K562 (cell line): ENCODE measurements at regions not wholly inside any gene's neighbourhood (a gene's known extent, or its start where the extent isn't known, plus 50 kb on each side); places are given as distances from the start of the nearest gene placed in this dataset.

Experiments
- ATAC-seq: fragments of 200-7000 bp; cut with Tn5 transposase; 3 replicates; pipeline ENCODE4 v1.9.1; 2020; ENCODE audit warnings: moderate library complexity
- BruUV-seq: library from RNA; stranded (reverse); fragments of 400-500 nt; replicated peaks from 2 replicates; lab custom pipeline; 2021; lab: Mats Ljungman, UMichigan
- CTCF ChIA-PET: fragments of 300-600 bp; formaldehyde crosslinking; extraction: SDS; loops from one replicate; lab custom pipeline; 2021; ENCODE audit warnings: low intra/inter-chr PET ratio; lab: Yijun Ruan, JAX
- POLR2A ChIA-PET: fragments of 300-600, 350-650 bp; sonication (Branson Sonifier 250); formaldehyde crosslinking; extraction: SDS; loops from one replicate; lab custom pipeline; 2021; ENCODE audit warnings: antibody characterized with exemption, inconsistent platforms; lab: Yijun Ruan, JAX
- DNase-seq, 4 experiments: peaks; one replicate each; pipeline versions ENCODE4 v3.0.0 to v3.0.0-alpha.2; 2011 to 2018; ENCODE audit warnings: low spot score in 3 of 4, mixed read lengths in 3 of 4; ENCODE audit errors: extremely low read depth in 1 of 4
- FAIRE-seq: peaks from 2 replicates; lab custom pipeline; 2011; peaks lifted over from hg19 to GRCh38; lab: Jason Lieb, UNC
- H2AFZ ChIP-seq: 2 replicates; pipeline ENCODE4 v1.6.0; 2011; ENCODE audit warnings: low read depth, low read length, control low read depth, inconsistent platforms
- H3K27ac ChIP-seq: fragments of 200-600 bp; 3 replicates; pipeline ENCODE4 v1.8.0; 2011; ENCODE audit warnings: low read depth, mild to moderate bottlenecking, control low read depth, inconsistent platforms, low read length, moderate library complexity, mixed read lengths; ENCODE audit errors: extremely low read depth
- H3K27me3 ChIP-seq, 2 experiments: fragments of 300-600 bp in 1 of 2; 2 replicates in 1 of 2; 3 replicates in 1 of 2; pipeline versions ENCODE4 v1.6.0 to v1.8.0; 2011; ENCODE audit warnings: inconsistent platforms in 2 of 2, low read length in 2 of 2, mild to moderate bottlenecking in 1 of 2, mixed read lengths in 1 of 2, moderate library complexity in 1 of 2; ENCODE audit not compliant: control insufficient read depth in 2 of 2, insufficient read depth in 2 of 2
- H3K36me3 ChIP-seq: fragments of 300-600 bp; 3 replicates; pipeline ENCODE4 v1.8.0; 2011; ENCODE audit warnings: mild to moderate bottlenecking, low read length, inconsistent platforms; ENCODE audit not compliant: control insufficient read depth, insufficient read depth
- H3K4me1 ChIP-seq, 2 experiments: fragments of 200-600 bp in 1 of 2; replicated peaks in 1 of 2; 2 replicates in 1 of 2; 3 replicates in 1 of 2; pipeline versions ENCODE4 v1.5.1 to v1.8.0; 2011; ENCODE audit warnings: inconsistent platforms in 2 of 2, low read length in 2 of 2, mild to moderate bottlenecking in 1 of 2, mixed read lengths in 1 of 2, moderate library complexity in 1 of 2; ENCODE audit not compliant: control insufficient read depth in 2 of 2, insufficient read depth in 2 of 2
- H3K4me2 ChIP-seq: 2 replicates; pipeline ENCODE4 v1.6.1; 2011; ENCODE audit warnings: low read length, control low read depth, inconsistent platforms, mixed read lengths; ENCODE audit not compliant: insufficient read depth
- H3K4me3 ChIP-seq: fragments of 200-600 bp; sonication (generic), shearing (Covaris generic); 2 replicates; pipeline ENCODE4 v1.5.1; 2016; ENCODE audit warnings: control low read depth, inconsistent platforms
- H3K79me2 ChIP-seq: fragments of 200-600 bp; 3 replicates; pipeline ENCODE4 v1.8.0; 2011; ENCODE audit warnings: low read length, inconsistent platforms; ENCODE audit not compliant: control insufficient read depth, insufficient read depth
- H3K9ac ChIP-seq, 2 experiments: 2 replicates each; pipeline versions ENCODE4 v1.6.0 to v1.6.1; 2011; ENCODE audit warnings: low read depth in 2 of 2, low read length in 2 of 2, control low read depth in 1 of 2, inconsistent platforms in 1 of 2, mild to moderate bottlenecking in 1 of 2, mixed read lengths in 1 of 2; ENCODE audit not compliant: insufficient read depth in 1 of 2
- H3K9me1 ChIP-seq: one replicate; pipeline ENCODE4 v1.6.0; 2011; ENCODE audit warnings: inconsistent platforms, mild to moderate bottlenecking, low read length, moderate library complexity; ENCODE audit not compliant: control insufficient read depth, insufficient read depth
- H3K9me3 ChIP-seq: replicated peaks from 2 replicates; pipeline ENCODE4 v1.5.1; 2011; ENCODE audit warnings: low read depth, low read length, inconsistent platforms; ENCODE audit not compliant: control insufficient read depth, insufficient read depth
- H4K20me1 ChIP-seq: replicated peaks from 2 replicates; pipeline ENCODE4 v1.6.1; 2011; ENCODE audit warnings: low read length, inconsistent platforms, mixed read lengths; ENCODE audit not compliant: control insufficient read depth, insufficient read depth
- BCL6 ChIP-seq: fragments of 250-450 bp; sonication (Bioruptor Pico); IDR thresholded peaks from 2 replicates; pipeline ENCODE4 v1.4.0; 2020
- CBFB ChIP-seq: sonication (generic); formaldehyde crosslinking; IDR thresholded peaks from 2 replicates; pipeline ENCODE4 v1.4.0; 2020; ENCODE audit warnings: mild to moderate bottlenecking, missing genetic modification reagents
- DDX20 ChIP-seq: fragments of 450-650 bp; IDR thresholded peaks from 2 replicates; pipeline ENCODE4 v1.6.1; 2016; ENCODE audit warnings: missing genetic modification characterization, low read depth, mild to moderate bottlenecking, missing compliant biosample characterization, moderate library complexity
- GABPA ChIP-seq: fragments of 200-800 bp; sonication (Bioruptor generic); conservative IDR thresholded peaks from 2 replicates; pipeline ENCODE4 v1.6.1; 2016; ENCODE audit warnings: low read depth, missing genetic modification characterization, missing compliant biosample characterization
- HDGF ChIP-seq: fragments of 450-650 bp; IDR thresholded peaks from 2 replicates; pipeline ENCODE4 v1.6.1; 2016
- KAT2B ChIP-seq: IDR thresholded peaks from one replicate; pipeline ENCODE4 v1.6.1; 2012; ENCODE audit warnings: low read depth, mild to moderate bottlenecking, control low read depth, inconsistent platforms, low read length, moderate library complexity
- NCOA4 ChIP-seq: fragments of 450-650 bp; IDR thresholded peaks from 2 replicates; pipeline ENCODE4 v1.6.1; 2018; ENCODE audit warnings: mild to moderate bottlenecking; ENCODE audit not compliant: partially characterized antibody
- TAL1 ChIP-seq: fragments of 450-650 bp; IDR thresholded peaks from 2 replicates; pipeline ENCODE4 v1.6.1; 2016; ENCODE audit warnings: mild to moderate bottlenecking
- XRCC4 ChIP-seq: IDR thresholded peaks from one replicate; pipeline ENCODE4 v1.6.1; 2011; ENCODE audit not compliant: insufficient read depth, insufficient read length; ENCODE audit errors: extremely low read depth
- ZBTB7A ChIP-seq: IDR thresholded peaks from 2 replicates; pipeline ENCODE4 v1.6.1; 2011; ENCODE audit warnings: low read depth, mild to moderate bottlenecking, low read length, moderate library complexity, borderline replicate concordance; ENCODE audit not compliant: control insufficient read depth
- ZEB2 ChIP-seq: fragments of 450-650 bp; IDR thresholded peaks from 2 replicates; pipeline ENCODE4 v1.6.1; 2016
- ZFP1 ChIP-seq: fragments of 450-650 bp; formaldehyde crosslinking; IDR thresholded peaks from 2 replicates; pipeline ENCODE4 v1.4.0; 2020; ENCODE audit warnings: mild to moderate bottlenecking, mixed read lengths
- ZNF124 ChIP-seq: sonication (generic); formaldehyde crosslinking; IDR thresholded peaks from 2 replicates; pipeline ENCODE4 v1.8.1; 2022; ENCODE audit warnings: missing genetic modification reagents
- ZNF197 ChIP-seq: fragments of 200-800 bp; sonication (Bioruptor generic); IDR thresholded peaks from 2 replicates; pipeline ENCODE4 v1.6.1; 2016; ENCODE audit warnings: low read depth, missing genetic modification characterization, missing compliant biosample characterization
- ZNF23 ChIP-seq: fragments of 250-450 bp; sonication (Bioruptor Pico); IDR thresholded peaks from 2 replicates; pipeline ENCODE4 v1.4.0; 2020; ENCODE audit warnings: mild to moderate bottlenecking
- ZNF41 ChIP-seq: fragments of 250-450 bp; sonication (Bioruptor Pico); conservative IDR thresholded peaks from 2 replicates; pipeline ENCODE4 v1.4.0; 2020; ENCODE audit warnings: mild to moderate bottlenecking
- ZNF551 ChIP-seq: fragments of 250-450 bp; sonication (Bioruptor Pico); IDR thresholded peaks from 2 replicates; pipeline ENCODE4 v1.5.0; 2021; ENCODE audit warnings: mild to moderate bottlenecking, moderate library complexity
- WGBS: fragments of 100-300 bp; shearing (Covaris generic); methylation state at CpG from one replicate; pipeline ENCODE4 v1.1.6; 2016; ENCODE audit warnings: low coverage, mixed read lengths; ENCODE audit not compliant: insufficient coverage; ENCODE audit errors: missing lambda C conversion rate; 5-methylcytosine and 5-hydroxymethylcytosine counted together
- in situ Hi-C: fragments of 300-500 bp; cut with MboI; formaldehyde crosslinking; loops from 4 replicates; pipeline ENCODE4 v1.15.0; 2018; ENCODE audit warnings: inconsistent platforms, mixed read lengths
- intact Hi-C: fragments of 100-400 bp; cut with micrococcal nuclease; formaldehyde crosslinking; loops from 2 replicates; pipeline ENCODE4 v1.14.2; 2022
- TF ChIP-seq, protein P1 (sequence below): fragments of 250-450 bp; sonication (Bioruptor Pico); IDR thresholded peaks from 2 replicates; pipeline ENCODE4 v1.8.0; 2022; ENCODE audit warnings: inconsistent platforms, mild to moderate bottlenecking, moderate library complexity, borderline replicate concordance
- TF ChIP-seq, protein P2 (sequence below): fragments of 200-800 bp; sonication (Bioruptor generic); IDR thresholded peaks from 2 replicates; pipeline ENCODE4 v1.6.1; 2017; ENCODE audit warnings: missing genetic modification characterization, missing compliant biosample characterization

GRCh38 chr4:160717848-160718247 is 1446.0 kb downstream of the FSTL5 start:
- no peak overlapping the region for H2AFZ ChIP-seq
- in situ Hi-C loops, result no loop called here
- 0% methylated on average over 2 of the region's 2 CpGs for WGBS
- FAIRE-seq, result no peak
- no peaks in the 10 kb centered on the region for H3K4me1 ChIP-seq
- no peak for ATAC-seq
- H3K9me1 ChIP-seq, result no peaks in the 10 kb centered on the region
- H3K4me3 ChIP-seq, result no peak overlapping the region
- no peaks in the 10 kb centered on the region for H3K36me3 ChIP-seq
- TF ChIP-seq, protein P1, sequence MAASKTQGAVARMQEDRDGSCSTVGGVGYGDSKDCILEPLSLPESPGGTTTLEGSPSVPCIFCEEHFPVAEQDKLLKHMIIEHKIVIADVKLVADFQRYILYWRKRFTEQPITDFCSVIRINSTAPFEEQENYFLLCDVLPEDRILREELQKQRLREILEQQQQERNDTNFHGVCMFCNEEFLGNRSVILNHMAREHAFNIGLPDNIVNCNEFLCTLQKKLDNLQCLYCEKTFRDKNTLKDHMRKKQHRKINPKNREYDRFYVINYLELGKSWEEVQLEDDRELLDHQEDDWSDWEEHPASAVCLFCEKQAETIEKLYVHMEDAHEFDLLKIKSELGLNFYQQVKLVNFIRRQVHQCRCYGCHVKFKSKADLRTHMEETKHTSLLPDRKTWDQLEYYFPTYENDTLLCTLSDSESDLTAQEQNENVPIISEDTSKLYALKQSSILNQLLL (CRISPR knock-in tag), result no peak
- TF ChIP-seq ZBTB7A (no peak), ZNF551 (CRISPR knock-in tag) (no peak), ZFP1 (CRISPR knock-in tag) (no peak), TAL1 (no peak), NCOA4 (no peak), GABPA (tag) (no peak), ZNF41 (CRISPR knock-in tag) (no peak), ZNF197 (CRISPR knock-in tag) (no peak), KAT2B (no peak), DDX20 (tag) (no peak), ZNF124 (CRISPR knock-in tag) (no peak), ZEB2 (no peak), HDGF (no peak), ZNF23 (CRISPR knock-in tag) (no peak), BCL6 (no peak), CBFB (CRISPR knock-in tag) (no peak), XRCC4 (no peak)
- TF ChIP-seq, protein P2, sequence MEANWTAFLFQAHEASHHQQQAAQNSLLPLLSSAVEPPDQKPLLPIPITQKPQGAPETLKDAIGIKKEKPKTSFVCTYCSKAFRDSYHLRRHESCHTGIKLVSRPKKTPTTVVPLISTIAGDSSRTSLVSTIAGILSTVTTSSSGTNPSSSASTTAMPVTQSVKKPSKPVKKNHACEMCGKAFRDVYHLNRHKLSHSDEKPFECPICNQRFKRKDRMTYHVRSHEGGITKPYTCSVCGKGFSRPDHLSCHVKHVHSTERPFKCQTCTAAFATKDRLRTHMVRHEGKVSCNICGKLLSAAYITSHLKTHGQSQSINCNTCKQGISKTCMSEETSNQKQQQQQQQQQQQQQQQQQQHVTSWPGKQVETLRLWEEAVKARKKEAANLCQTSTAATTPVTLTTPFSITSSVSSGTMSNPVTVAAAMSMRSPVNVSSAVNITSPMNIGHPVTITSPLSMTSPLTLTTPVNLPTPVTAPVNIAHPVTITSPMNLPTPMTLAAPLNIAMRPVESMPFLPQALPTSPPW, result no peak
- BruUV-seq, result no TSS peak
- no peak overlapping the region for H3K4me2 ChIP-seq
- ChIA-PET POLR2A (no interaction called here), CTCF (no interaction called here)
- DNase-seq, result no peak
- H4K20me1 ChIP-seq, result no peaks in the 10 kb centered on the region
- intact Hi-C loops, result no loop called here
- no peaks in the 10 kb centered on the region for H3K9me3 ChIP-seq
- no peaks in the 10 kb centered on the region for H3K79me2 ChIP-seq
- H3K27ac ChIP-seq, result no peak overlapping the region
- no peaks in the 10 kb centered on the region for H3K27me3 ChIP-seq
- H3K9ac ChIP-seq, result no peak overlapping the region
